NB4 (cell line): ENCODE measurements at regions not wholly inside any gene's neighbourhood (a gene's known extent, or its start where the extent isn't known, plus 50 kb on each side); places are given as distances from the start of the nearest gene placed in this dataset.

Experiments
- CTCF ChIP-seq: IDR thresholded peaks from one replicate; pipeline ENCODE4 v1.5.1; 2012; ENCODE audit warnings: low read depth, low read length
- MAX ChIP-seq: IDR thresholded peaks from 2 replicates; pipeline ENCODE4 v1.6.1; 2011; ENCODE audit warnings: low read depth, low read length
- POLR2A ChIP-seq: IDR thresholded peaks from 2 replicates; pipeline ENCODE4 v1.6.1; 2011; ENCODE audit warnings: mild to moderate bottlenecking; ENCODE audit not compliant: insufficient read length; ENCODE audit errors: extremely low read depth

GRCh38 chr10:78146200-78146599 is 112.5 kb downstream of the RPS24 start:
- TF ChIP-seq POLR2A = no peak
- no peak for TF ChIP-seq CTCF
- TF ChIP-seq MAX = no peak
